ENCODE measurements at regions not wholly inside any gene's neighbourhood (a gene's known extent, or its start where the extent isn't known, plus 50 kb on each side); places are given as distances from the start of the nearest gene placed in this dataset.

- no peak for TF ChIP-seq CTCF (IDR thresholded peaks at IDR 0.05)
- H3K27ac ChIP-seq = no peak overlapping the region
Measured at GRCh38 chr2:221258464-221258863, 313.6 kb downstream of the EPHA4 start.

- no peak overlapping the region for H3K27ac ChIP-seq
- TF ChIP-seq ZFX (IDR thresholded peaks at IDR 0.05; ENCODE audit: borderline replicate concordance) = no peak
- TF ChIP-seq CTCF (IDR thresholded peaks at IDR 0.05) = no peak
Measured at GRCh38 chr2:221262651-221263050, 309.5 kb downstream of the EPHA4 start.

GRCh38 chr2:221263573-221263972 lies 308.5 kb downstream of the EPHA4 start:
- H3K27ac ChIP-seq = no peak overlapping the region
- TF ChIP-seq CTCF (IDR thresholded peaks at IDR 0.05) (no peak), ZFX (IDR thresholded peaks at IDR 0.05; ENCODE audit: borderline replicate concordance) (no peak)

- H3K27ac ChIP-seq = no peak overlapping the region
- TF ChIP-seq ZFX (IDR thresholded peaks at IDR 0.05; ENCODE audit: borderline replicate concordance) (no peak), CTCF (IDR thresholded peaks at IDR 0.05) (no peak)
Measured at GRCh38 chr2:221264318-221264717, 307.8 kb downstream of the EPHA4 start.

GRCh38 chr2:221267773-221268425 lies 304.2 kb downstream of the EPHA4 start:
- TF ChIP-seq CTCF (IDR thresholded peaks at IDR 0.05) (no peak), ZFX (IDR thresholded peaks at IDR 0.05; ENCODE audit: borderline replicate concordance) (no peak)

GRCh38 chr2:221268631-221269030 lies 303.5 kb downstream of the EPHA4 start:
- TF ChIP-seq CTCF (IDR thresholded peaks at IDR 0.05) (no peak), ZFX (IDR thresholded peaks at IDR 0.05; ENCODE audit: borderline replicate concordance) (no peak)

More at GRCh38 chr2:221267773-221268425, 304.2 kb downstream of the EPHA4 start:
- no peak overlapping the region for H3K27ac ChIP-seq

GRCh38 chr2:221270806-221271205 lies 301.3 kb downstream of the EPHA4 start:
- H3K27ac ChIP-seq = no peak overlapping the region
- TF ChIP-seq CTCF (IDR thresholded peaks at IDR 0.05) (no peak), ZFX (IDR thresholded peaks at IDR 0.05; ENCODE audit: borderline replicate concordance) (no peak)

More at GRCh38 chr2:221268631-221269030, 303.5 kb downstream of the EPHA4 start:
- H3K27ac ChIP-seq = no peak overlapping the region

All from 22Rv1 (cell line).